IPS-20b (cell line): ENCODE measurements at regions not wholly inside any gene's neighbourhood (a gene's known extent, or its start where the extent isn't known, plus 50 kb on each side); places are given as distances from the start of the nearest gene placed in this dataset.

Source experiments
- H3K27ac ChIP-seq: one replicate; pipeline ENCODE4 v1.5.1; 2013; ENCODE audit warnings: low read length
- H3K27me3 ChIP-seq: 2 replicates; pipeline ENCODE4 v1.6.1; 2013; ENCODE audit warnings: mild to moderate bottlenecking, low read length, inconsistent platforms; ENCODE audit not compliant: insufficient read depth
- H3K36me3 ChIP-seq: 2 replicates; pipeline ENCODE4 v1.6.1; 2013; ENCODE audit warnings: low read depth, mild to moderate bottlenecking, inconsistent platforms, low read length, moderate library complexity; ENCODE audit not compliant: insufficient read depth
- H3K4me1 ChIP-seq: 2 replicates; pipeline ENCODE4 v1.6.1; 2013; ENCODE audit warnings: mild to moderate bottlenecking, control low read depth, inconsistent platforms, low read length, moderate library complexity; ENCODE audit not compliant: insufficient read depth
- H3K4me3 ChIP-seq: 2 replicates; pipeline ENCODE4 v1.5.1; 2013; ENCODE audit warnings: mild to moderate bottlenecking, low read length, inconsistent platforms
- H3K9ac ChIP-seq: 2 replicates; pipeline ENCODE4 v1.6.1; 2013; ENCODE audit warnings: low read depth, mild to moderate bottlenecking, inconsistent platforms, low read length, moderate library complexity
- H3K9me3 ChIP-seq: 2 replicates; pipeline ENCODE4 v1.6.1; 2013; ENCODE audit warnings: mild to moderate bottlenecking, low read depth, low read length, inconsistent platforms; ENCODE audit not compliant: insufficient read depth

- H3K9ac ChIP-seq, result no peak overlapping the region
- no peak overlapping the region for H3K4me3 ChIP-seq
- H3K9me3 ChIP-seq, result no peaks in the 10 kb centered on the region
- no peak overlapping the region for H3K27ac ChIP-seq
- H3K36me3 ChIP-seq, result no peaks in the 10 kb centered on the region
- no peaks in the 10 kb centered on the region for H3K4me1 ChIP-seq
- H3K27me3 ChIP-seq, result no peaks in the 10 kb centered on the region
Measured at GRCh38 chr20:7392542-7393206, 547.6 kb downstream of the HAO1 start.

- no peak overlapping the region for H3K9ac ChIP-seq
- no peaks in the 10 kb centered on the region for H3K9me3 ChIP-seq
- H3K36me3 ChIP-seq, result no peaks in the 10 kb centered on the region
- H3K27ac ChIP-seq, result no peak overlapping the region
- H3K4me1 ChIP-seq, result no peaks in the 10 kb centered on the region
- H3K27me3 ChIP-seq, result no peaks in the 10 kb centered on the region
- no peak overlapping the region for H3K4me3 ChIP-seq
Measured at GRCh38 chr20:7399114-7399513, 541.1 kb downstream of the HAO1 start.

DNA sequence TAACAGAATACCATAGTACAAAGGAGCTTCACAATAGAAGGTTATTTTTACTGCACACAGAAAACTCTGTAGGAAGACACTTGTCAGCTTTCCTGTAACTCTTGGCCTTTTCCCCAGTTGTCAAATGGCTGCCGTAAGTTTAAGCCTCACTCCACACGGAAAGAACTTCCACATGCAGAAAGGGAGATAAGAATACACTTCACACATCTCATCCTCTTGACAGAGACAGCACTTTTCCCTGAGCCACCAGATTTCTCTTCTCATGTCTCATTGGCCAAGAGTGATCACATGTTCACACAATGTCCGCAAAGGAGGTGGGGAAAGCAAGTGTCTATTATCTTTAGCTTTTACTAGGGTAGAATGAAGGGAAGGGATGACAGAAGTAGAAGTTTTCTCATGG lies 540.7 kb downstream of the HAO1 start:
- Histone ChIP-seq H3K27ac (no peak overlapping the region), H3K9ac (no peak overlapping the region)

DNA sequence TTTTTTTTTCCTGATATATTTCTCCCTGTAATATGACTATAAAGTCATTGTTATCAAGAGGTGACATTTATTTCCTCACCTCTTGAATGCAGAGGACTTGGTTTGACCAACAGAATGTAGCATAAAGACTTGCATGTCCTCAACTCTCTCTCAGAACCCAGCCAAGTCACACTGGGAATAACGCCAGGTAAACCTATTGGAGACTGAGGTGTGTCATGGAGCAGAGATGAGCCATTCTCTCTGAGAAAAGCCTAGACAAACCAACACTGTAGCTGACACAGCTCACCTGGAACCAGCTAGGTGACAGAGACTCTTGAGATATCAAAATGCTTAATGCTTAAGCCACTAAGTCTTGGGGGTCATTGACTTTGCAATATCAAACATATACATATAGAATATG lies 533.6 kb downstream of the HAO1 start:
- no peaks in the 10 kb centered on the region for H3K27me3 ChIP-seq

More for the DNA sequence above, 540.7 kb downstream of the HAO1 start:
- Histone ChIP-seq H3K4me1 (no peaks in the 10 kb centered on the region), H3K4me3 (no peak overlapping the region), H3K27me3 (no peaks in the 10 kb centered on the region), H3K9me3 (no peaks in the 10 kb centered on the region), H3K36me3 (no peaks in the 10 kb centered on the region)

GRCh38 chr20:7410150-7410549 lies 530.1 kb downstream of the HAO1 start:
- Histone ChIP-seq H3K27me3 (no peaks in the 10 kb centered on the region), H3K9ac (no peak overlapping the region), H3K4me1 (no peaks in the 10 kb centered on the region), H3K4me3 (no peak overlapping the region), H3K36me3 (no peaks in the 10 kb centered on the region), H3K27ac (no peak overlapping the region), H3K9me3 (no peaks in the 10 kb centered on the region)

More for the DNA sequence above, 533.6 kb downstream of the HAO1 start:
- Histone ChIP-seq H3K4me3 (no peak overlapping the region), H3K4me1 (no peaks in the 10 kb centered on the region), H3K9ac (no peak overlapping the region), H3K36me3 (no peaks in the 10 kb centered on the region), H3K9me3 (no peaks in the 10 kb centered on the region), H3K27ac (no peak overlapping the region)

- Histone ChIP-seq H3K27ac (no peak overlapping the region), H3K4me3 (no peak overlapping the region), H3K36me3 (no peaks in the 10 kb centered on the region), H3K9ac (no peak overlapping the region), H3K4me1 (no peaks in the 10 kb centered on the region), H3K9me3 (no peaks in the 10 kb centered on the region), H3K27me3 (no peaks in the 10 kb centered on the region)
Measured at GRCh38 chr20:7411075-7411474, 529.2 kb downstream of the HAO1 start.

DNA sequence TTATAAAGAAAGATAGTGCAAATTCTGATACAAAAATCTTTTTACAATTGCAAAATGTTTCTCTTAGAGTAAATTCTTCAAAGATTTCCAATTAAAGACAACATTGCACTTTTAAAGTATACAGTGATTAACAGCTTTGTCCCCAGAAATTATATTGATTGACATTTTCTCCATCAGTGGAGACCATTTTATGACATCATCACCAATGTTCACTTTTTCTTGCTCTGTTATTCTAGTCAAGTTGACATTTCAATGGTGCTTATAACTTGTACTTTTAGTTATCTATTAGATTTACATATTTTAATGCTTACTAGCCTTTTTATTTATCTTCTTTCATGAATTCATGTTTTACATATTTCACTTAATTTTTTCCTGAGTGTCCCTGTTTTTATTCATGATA lies 524.8 kb downstream of the HAO1 start:
- no peaks in the 10 kb centered on the region for H3K36me3 ChIP-seq
- H3K27ac ChIP-seq, result no peak overlapping the region
- no peaks in the 10 kb centered on the region for H3K27me3 ChIP-seq
- H3K4me3 ChIP-seq, result no peak overlapping the region
- no peak overlapping the region for H3K9ac ChIP-seq
- H3K4me1 ChIP-seq, result no peaks in the 10 kb centered on the region
- no peaks in the 10 kb centered on the region for H3K9me3 ChIP-seq

GRCh38 chr20:7416382-7416781 lies 523.9 kb downstream of the HAO1 start:
- no peaks in the 10 kb centered on the region for H3K4me1 ChIP-seq
- no peak overlapping the region for H3K4me3 ChIP-seq
- no peak overlapping the region for H3K27ac ChIP-seq
- no peaks in the 10 kb centered on the region for H3K9me3 ChIP-seq
- no peak overlapping the region for H3K9ac ChIP-seq
- H3K27me3 ChIP-seq, result no peaks in the 10 kb centered on the region
- H3K36me3 ChIP-seq, result no peaks in the 10 kb centered on the region

DNA sequence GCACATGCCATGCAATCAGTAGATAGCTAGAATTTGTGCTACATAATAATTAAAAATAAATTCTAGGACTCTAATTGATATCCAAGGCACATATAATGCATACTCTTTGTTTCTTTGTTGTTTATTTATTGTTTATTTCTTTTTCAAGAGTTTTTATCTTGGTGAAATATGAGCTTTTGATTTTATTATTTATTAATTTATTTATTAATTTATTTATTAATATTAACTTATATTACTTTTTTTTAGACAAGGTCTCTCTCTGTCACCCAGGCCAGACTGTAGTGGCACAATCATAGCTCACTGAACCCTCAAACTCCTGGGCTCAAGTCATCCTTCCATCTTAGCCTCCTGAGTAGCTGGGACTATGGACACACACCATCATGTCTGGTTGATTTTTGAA lies 519.9 kb downstream of the HAO1 start:
- Histone ChIP-seq H3K9me3 (no peaks in the 10 kb centered on the region), H3K27me3 (no peaks in the 10 kb centered on the region), H3K9ac (no peak overlapping the region), H3K4me3 (no peak overlapping the region), H3K4me1 (no peaks in the 10 kb centered on the region), H3K27ac (no peak overlapping the region), H3K36me3 (no peaks in the 10 kb centered on the region)

- no peak overlapping the region for H3K9ac ChIP-seq
- H3K27me3 ChIP-seq, result no peaks in the 10 kb centered on the region
- H3K4me3 ChIP-seq, result no peak overlapping the region
- no peaks in the 10 kb centered on the region for H3K9me3 ChIP-seq
- H3K36me3 ChIP-seq, result no peaks in the 10 kb centered on the region
- H3K27ac ChIP-seq, result no peak overlapping the region
- no peaks in the 10 kb centered on the region; the same call in 1 of the 2 replicates for H3K4me1 ChIP-seq
Measured at GRCh38 chr20:7426890-7427496, 513.3 kb downstream of the HAO1 start.

DNA sequence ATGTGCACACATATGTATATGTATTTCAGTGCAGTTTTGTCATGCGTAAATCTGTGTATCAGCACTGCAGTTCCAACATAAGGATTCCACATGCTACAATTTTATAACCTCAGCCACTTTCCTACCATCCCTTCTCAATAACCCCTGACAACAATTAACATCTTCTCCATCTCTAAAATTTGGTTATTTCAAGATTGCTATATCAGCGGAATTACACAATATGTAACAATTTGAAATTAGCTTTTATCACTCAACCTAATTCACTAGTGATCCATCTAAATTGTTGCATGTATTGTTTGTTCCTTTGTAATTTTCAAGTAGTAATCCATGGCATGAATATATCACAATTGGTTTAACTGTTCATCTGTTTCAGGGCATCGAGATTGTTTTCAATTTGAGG lies 511.3 kb downstream of the HAO1 start:
- Histone ChIP-seq H3K27me3 (no peaks in the 10 kb centered on the region), H3K27ac (no peak overlapping the region), H3K4me1 (no peaks in the 10 kb centered on the region; the same call in 1 of the 2 replicates), H3K36me3 (no peaks in the 10 kb centered on the region), H3K9me3 (no peaks in the 10 kb centered on the region), H3K4me3 (no peak overlapping the region), H3K9ac (no peak overlapping the region)

- no peak overlapping the region for H3K27ac ChIP-seq
- H3K27me3 ChIP-seq, result no peaks in the 10 kb centered on the region
- H3K4me3 ChIP-seq, result no peak overlapping the region
- H3K9ac ChIP-seq, result no peak overlapping the region
- no peaks in the 10 kb centered on the region for H3K36me3 ChIP-seq
- no peaks in the 10 kb centered on the region for H3K9me3 ChIP-seq
- H3K4me1 ChIP-seq, result no peaks in the 10 kb centered on the region; the same call in 1 of the 2 replicates
Measured at GRCh38 chr20:7432612-7433011, 507.6 kb downstream of the HAO1 start.
